ENCODE measurements at regions not wholly inside any gene's neighbourhood (a gene's known extent, or its start where the extent isn't known, plus 50 kb on each side); places are given as distances from the start of the nearest gene placed in this dataset.

DNA sequence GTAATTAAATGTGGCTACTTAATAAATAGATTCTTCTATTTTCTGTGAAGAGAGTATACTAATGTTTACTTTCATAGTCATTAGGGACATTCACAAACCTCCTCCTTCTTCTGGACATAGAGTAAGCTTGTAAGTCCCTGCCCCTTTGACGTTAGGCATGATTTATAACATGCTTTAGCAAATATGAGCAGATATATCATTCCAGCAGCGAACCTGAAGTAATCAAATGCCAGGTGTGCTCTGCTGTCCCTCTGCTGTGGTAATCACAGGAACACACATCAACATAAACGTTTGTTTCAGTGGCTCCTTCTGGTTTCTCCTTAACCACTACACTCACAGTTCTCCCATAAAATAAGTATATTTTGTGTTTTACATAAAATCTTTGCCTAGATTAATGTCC lies 961.8 kb downstream of the FLRT2 start:
- TF ChIP-seq CTCF (IDR thresholded peaks at IDR 0.05; ENCODE audit: borderline replicate concordance, extremely low read depth, low read length, poor library complexity, severe bottlenecking) (no peak), EZH2 (IDR thresholded peaks at IDR 0.05; ENCODE audit: borderline replicate concordance, low read depth, low read length, severe bottlenecking) (no peak)
